COLO668 (cell line): ENCODE measurements at regions not wholly inside any gene's neighbourhood (a gene's known extent, or its start where the extent isn't known, plus 50 kb on each side); places are given as distances from the start of the nearest gene placed in this dataset.
A peak's percentile ranks its signal among the peaks of the same experiment; 100 is the strongest.
"Not testable (repeated sequence)": the region's sequence is repeated elsewhere in the genome, so short reads cannot be mapped to it uniquely, and the experiment has no call there.

Source experiments
- DNase-seq: peaks from one replicate; lab custom pipeline; 2025; ENCODE audit not compliant: unreplicated experiment; lab: John Stamatoyannopoulos, UW

DNA sequence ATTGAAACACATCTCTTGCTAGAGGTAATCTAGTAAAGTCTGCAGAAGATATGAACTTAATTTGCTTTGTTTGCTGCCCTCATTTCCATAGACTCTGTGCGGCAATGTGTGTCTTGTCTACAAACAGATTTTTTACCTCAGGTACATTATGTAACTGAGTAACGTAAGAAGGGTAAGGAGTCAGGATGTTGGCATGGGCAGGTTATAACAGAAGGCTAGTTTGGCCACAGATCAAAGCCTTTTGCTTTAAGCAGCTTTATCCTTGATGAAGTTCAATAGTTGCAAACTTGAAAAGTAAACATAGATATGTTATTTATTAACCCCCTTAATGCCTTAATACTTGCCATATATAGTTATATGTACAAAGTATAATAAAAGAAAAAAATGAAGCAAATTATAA, 391.6 kb upstream of the FKBP1C start:
- no peak for DNase-seq

DNA sequence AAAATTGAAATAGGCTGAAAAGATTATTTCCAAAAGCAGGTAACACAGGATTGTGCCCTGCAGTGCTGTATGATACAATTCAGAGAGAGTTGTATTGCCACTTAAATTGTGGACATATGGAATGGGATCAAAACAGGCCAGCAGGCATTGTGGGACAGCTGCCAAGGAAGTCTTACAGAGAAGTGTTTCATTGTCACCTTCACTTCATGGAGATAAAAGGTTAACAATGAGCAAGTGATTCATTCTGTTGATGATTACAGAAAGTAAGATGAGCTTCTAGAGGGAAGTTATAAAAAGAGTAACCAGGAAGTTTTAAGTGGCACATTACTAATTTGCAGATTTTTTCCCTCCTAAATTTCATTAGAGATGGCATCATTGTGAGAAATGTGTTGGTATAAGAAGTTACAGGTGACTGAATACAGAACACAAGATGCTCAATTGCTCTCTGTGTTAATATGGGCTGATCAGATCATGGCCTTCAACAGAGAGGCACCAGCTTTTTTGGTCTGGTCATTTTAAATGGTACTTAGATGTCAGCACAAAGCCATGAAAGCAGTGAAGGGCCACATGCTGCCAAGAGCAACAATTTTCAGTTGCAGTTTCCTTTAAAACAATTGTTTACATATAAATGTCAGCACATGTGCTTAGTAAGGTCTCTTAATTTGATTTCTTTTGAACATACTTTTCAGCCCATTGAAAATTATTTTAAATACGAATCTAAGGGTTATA, 402.5 kb upstream of the FKBP1C start:
- DNase-seq = peak; percentile 27

DNA sequence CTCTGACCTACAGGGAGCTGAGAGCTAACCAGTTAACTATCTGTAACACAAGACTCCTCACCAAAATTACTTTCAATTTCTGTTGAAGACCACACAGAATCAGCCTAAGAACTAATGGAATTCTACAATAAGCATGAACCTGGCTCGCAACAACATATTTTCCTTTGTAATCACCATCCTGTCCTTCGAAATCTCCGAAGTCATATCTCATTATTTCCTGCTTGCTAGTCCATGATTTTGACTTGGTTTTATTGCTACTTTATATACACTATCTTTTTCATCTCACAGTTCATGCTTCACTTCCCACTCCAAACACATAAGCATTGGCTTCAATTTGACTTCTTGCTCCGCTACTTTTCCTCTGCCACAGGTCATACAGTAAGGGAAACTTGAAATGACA, 405.8 kb upstream of the FKBP1C start:
- DNase-seq = no peak

DNA sequence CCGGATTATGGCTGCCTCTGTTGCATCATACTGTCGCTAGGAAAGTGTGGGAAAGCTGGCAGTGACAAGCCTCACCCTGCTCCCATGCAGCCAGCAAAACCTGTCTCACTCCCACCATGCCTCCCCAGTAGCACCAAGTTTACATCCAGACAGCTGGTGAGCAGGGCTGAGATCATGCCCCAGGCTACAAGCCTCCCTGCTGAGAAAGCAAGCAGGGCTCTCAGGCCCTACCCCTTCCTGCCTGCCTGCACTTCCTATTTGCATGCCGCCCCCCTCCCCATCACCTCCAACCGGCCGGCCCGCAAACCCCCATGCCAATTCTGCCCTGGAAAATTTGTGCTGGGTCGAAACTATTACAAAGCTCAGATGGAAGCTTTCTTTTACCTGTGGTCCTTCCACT, 408.2 kb upstream of the FKBP1C start:
- DNase-seq = peak; percentile 5

DNA sequence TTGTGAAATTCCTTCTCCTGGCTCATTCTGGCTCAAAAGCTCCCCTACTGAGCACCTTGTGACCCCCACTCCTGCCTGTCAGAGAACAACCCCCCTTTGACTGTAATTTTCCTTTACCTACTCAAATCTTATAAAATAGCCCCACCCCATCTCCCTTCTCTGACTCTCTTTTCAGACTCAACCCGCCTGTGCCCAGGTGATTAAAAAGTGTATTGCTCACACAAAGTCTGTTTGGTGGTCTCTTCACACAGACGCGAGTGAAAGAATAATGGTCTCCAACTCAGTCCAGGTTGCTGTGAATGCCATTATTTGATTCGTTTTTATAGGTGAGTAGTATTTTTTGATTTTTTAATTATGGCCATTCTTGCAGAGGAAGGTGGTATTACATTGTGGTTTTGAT, 414.1 kb upstream of the FKBP1C start:
- no peak for DNase-seq

DNA sequence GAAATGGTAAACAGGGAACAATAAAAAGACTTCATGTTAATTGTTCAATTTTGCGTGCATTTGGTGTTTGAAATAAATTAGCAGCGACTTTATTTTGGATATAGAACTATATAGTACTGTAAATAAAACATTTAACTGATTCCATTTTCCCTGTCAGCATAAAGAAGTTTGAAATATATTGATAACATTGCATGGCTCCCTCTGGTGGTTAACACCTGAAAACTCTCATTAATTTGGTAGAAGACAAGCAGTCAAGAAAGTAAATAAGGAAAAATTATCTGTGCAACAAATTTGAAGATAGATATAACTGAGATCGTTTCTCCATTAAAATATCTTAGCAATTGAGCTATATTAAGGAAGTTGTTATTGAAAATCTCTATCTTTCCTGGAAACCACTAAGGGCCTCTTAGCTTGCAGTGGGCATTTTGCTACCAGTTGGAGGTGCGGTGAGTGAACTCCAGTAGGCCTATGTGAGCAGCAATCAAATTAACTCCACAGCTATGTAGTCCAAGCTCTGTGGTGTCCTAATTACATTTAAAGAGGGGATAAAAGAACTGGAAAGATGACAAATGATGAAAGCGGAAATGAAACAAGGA, 435.7 kb upstream of the FKBP1C start:
- DNase-seq = no peak

DNA sequence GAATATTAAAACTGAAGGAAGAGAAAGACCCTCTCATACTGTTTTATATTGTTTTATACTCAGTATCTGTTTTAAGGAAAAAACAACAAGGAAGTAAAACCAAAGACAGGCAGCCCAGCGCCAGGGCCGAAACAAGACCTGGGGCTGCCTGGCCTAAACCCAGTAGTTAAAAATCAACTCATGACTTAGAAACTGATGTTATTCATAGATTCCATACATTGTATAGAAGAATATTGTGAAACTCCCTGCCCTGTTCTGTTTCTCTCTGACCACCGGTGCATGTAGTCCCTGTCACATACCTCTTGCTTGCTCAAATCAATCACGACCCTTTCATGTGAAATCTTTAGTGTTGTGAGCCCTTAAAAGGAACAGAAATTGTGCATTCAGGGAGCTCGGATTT, 445.1 kb upstream of the FKBP1C start:
- DNase-seq = not testable (repeated sequence)

DNA sequence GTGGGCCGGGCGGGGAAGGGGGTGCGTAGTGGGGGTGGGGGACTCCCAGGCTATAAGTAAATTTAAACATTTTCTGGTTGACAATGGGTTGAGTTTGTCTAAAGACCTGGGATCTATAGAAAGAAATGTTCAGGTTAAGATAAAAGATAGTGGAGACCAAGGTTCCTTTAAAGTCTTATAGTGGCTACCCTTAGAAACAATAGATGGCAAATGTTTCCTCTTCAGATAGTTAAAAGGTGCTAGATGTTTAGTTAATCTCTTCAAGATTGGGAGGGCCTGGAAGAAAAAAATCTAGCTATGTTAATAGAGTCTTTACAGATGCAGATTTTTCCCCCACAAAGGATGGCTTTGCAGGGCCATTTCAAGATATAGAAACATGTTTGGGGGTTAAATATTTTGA, 446.4 kb upstream of the FKBP1C start:
- DNase-seq = no peak

DNA sequence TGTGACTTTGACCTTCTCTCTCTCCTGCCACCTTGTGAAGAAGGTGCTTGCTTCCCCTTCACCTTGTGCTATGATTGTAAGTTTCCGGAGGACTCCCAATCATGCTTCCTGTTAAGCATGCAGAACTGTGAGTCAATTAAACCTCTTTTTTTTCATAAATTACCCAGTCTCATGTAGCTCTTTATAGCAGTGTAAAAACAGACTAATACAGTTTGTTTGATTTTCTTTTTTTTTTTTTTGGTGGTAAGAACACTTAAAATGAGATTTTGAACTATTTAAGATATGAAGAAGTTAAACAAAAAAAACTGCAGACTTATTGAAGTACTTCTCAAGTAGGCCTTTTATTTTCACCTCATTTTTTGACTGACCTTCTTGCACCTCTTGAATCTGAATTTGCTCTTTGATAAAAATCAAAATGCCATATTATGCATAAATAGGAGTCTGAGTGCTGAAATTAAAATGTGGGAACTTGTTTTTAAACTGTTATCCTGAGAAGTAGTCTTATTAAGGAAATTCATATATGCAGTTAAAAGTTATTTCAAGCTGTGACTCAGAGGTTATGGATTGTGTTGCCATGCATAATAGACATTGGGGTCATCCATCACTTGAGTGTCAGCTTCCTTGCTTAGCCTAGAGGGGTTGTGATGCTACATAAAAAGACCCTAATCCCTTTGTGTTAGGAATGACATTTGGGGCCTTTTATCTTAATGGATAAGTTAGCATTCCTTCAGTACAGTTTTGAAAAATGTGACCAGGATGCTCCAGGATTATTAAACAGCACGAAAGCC, 447.9 kb upstream of the FKBP1C start:
- no peak for DNase-seq

DNA sequence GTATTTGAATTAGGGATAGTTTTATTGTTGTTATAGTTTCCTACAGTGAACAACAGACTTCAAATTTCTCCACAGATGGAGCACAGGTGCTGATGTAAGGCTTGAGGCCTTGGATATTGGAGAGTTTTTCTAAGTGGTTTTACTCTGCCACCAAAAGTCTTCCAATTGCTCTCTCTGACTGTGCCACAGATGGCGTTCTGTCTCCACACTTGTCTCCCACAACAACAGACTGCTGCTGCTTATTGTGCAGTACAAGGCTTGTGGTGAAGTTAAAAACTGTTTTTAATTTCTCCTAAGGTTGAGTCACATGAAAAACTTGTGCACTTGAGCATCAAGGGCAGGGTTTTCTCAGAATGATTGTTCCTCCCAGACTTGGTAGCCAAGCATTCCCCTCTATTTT, 460.9 kb upstream of the KHDRBS2 start:
- DNase-seq = no peak

DNA sequence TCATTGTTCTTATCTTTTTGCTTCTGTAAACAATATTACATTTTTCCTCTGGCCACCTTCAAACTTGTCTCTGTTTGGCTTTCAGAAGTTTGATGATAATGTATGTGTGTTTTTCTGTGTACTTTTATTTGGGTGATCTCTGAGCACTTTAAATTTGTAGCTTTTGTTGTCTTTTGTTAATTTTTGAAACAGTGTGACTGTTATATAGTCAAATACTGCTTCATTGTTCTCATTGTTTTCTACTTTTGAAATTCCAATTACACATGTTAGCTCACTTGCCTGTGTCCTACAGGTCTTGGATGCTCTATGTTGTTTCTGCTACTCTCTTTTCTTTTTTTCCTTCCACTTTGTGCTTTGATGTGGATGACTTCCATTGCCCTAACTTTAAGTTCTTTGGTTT, 460.1 kb upstream of the KHDRBS2 start:
- DNase-seq = no peak

DNA sequence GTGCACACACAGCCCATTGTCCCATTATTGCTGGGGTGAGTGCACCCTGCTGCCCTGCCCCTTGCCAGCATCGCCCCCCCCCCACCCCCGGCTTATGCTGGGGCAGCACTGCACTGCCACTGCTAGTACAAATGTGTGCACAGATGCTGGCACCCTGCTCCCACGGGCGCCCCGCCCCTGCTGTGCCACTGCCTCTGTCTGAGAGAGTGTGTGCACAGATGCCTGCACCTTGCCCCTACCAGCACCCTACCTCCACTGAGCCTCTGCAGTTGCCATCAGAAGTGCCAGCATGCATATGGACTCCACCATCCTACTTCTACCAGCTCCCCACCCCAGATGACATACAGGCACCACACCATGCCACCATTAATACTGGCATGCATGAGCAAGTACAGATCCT, 454.6 kb upstream of the KHDRBS2 start:
- no peak for DNase-seq

DNA sequence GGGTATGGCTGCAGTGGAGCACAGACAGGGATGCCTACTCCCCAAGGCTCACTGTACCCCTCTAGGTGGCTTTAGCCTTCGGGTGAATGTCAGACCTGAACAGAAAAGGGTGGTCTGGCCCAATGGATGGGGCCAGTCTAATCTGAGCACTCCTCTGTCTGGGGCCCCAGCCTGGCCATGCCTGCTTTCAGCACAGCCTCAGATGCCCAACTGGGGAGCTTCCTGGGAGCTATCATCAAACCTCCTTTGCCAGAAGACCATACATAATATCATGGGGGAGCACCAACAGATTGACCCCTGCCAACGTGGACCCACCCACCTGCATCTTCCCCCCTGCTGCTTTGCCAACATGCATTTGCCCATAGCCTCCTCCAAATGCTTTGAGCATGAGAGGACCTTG, 454.1 kb upstream of the KHDRBS2 start:
- DNase-seq = no peak

DNA sequence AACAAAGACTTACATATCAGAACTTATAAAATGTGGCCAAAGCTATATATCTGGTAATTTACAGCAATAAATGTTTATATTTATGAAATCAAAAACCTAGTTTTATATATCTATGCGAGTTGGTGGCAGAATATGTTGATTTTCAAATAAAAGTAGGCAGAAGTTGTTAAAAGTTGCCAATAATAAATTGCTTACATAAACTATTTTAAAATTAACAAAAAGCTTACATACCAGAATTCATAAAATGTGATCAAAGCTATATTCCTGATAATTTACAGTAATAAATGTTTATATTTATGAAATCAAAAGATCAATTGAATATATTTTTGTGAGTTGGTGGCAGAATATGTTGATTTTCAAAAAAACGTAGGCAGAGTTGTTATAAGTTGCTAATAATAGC, 451.8 kb upstream of the KHDRBS2 start:
- DNase-seq = no peak

DNA sequence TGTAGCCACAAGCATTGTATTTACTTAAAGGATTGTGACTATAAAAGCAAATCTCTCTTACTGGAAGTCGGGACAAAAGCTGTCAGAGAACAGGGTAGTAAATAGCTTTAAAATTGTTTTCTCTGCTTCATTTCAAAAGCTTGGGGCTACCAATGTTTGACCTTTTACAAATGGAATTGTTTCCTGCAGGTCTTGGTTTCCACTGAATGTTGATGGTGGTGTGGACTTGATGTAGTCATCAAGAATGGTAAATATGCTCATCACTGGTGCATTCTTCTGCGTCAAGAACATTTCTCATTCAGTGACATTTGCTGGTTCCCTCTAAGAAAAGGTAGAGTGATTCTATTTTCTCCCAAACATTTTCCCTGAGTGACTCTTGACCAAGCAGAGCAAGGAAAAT, 435.4 kb upstream of the KHDRBS2 start:
- no peak for DNase-seq

DNA sequence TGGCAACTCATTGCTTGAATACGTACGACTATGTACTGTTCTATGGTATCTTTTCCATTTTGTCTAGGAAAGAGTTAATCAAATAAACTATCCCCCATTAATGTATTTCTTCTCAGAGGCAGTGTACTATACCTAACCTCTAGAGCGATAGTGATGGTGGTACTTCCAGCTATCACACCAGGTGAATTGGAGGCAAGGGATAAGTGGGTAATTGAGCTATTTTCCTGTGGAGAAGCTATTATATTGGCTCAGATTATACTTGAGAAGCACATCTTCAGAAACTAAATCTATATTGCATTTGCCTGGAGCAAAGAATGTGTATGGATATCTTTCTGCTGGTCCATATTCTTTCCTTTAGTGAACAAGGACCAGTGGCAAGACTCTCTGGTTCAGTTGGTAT, 430.7 kb upstream of the KHDRBS2 start:
- no peak for DNase-seq

DNA sequence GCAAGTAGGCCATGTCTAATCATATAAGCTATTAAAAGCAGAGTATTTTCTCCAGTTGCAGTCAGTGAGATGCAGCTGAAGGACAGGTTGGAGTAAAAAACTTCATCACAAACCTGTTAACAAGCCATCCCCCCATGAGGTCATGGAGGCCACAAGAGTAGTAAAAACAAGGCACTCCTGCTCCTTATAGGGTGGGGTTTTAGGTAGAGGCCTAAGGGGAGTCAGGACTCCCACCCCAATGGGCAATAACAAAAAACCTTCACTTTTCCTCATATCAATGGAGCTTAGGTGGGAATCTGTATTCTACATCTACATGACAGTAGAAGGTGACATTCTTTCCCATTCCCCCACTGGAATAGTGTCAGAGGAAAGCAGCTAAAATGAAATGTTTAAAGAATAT, 428.1 kb upstream of the KHDRBS2 start:
- DNase-seq = no peak

DNA sequence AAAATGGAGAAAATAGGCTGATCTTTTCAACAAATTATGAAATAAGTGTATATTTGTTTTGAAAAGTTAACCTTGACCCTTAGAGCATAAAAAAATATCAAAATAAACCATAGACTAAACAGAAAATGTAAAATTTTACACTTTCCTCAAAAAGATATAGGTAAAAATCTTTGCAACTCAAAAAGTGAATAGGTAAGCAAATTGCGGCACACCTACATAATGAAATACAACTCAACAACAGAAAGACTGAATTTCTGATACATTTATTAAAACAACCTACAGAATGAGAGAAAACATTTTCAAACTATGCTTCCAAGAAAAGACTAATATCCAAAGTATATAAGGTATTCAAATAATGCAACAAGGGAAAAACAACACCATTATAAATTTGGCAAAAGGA, 425.7 kb upstream of the KHDRBS2 start:
- no peak for DNase-seq

DNA sequence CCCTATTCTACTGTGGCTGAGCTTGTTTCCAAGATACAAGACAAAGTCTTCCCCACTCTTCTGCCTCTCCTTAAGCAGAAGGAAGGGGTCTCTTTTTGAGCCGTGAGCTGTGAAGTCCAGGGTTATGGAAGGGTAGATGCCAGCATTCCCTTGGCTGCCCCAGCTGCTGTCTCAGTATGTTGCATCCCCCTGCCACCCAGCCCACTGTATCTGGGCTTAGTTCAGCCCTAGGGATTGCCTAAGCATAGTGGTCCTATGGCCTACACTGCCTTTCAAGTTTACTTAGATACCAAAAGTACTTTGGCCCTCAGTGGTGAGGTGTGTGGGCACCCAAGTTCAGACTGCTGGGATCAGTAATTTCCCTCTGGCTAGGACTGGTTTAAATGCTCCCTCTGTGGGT, 421.9 kb upstream of the KHDRBS2 start:
- no peak for DNase-seq

DNA sequence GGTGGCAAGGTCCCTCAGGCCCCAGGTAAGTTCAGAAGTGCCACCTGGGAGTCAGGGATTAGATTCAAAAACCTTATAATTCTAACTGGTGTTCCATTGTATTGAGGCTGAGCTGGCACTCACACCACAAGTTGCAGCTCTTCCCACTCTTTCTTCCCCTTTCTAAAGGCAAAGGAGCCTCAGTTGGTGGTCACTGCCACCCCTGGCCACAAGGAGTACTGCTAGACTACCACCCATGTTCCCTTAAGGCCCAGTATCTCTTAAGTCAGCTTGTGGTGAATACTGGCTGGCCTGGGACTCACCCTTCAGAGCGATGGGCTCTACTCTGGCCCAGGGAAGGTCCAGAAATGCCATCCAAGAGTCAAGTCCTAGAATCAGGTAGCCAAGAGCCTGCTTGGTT, 421.1 kb upstream of the KHDRBS2 start:
- no peak for DNase-seq

DNA sequence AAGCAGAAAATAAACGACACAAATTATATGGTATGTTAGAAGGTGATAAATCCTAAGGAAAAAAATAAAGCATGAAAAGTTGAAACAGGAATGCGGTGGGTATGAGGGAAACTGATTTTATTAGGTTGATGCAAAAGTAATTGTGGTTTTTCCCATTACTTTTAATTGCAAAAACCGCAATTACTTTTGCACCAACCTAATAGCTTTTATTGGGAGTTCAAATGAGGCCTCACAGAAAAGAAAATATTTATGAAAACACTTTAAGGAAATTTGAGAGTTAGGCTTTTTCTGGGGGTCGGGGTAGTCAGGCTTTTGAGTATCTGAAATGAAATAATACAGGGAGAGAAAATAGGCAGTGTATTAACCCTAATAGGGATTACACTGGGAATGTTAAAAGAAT, 397.0 kb upstream of the KHDRBS2 start:
- DNase-seq = no peak

DNA sequence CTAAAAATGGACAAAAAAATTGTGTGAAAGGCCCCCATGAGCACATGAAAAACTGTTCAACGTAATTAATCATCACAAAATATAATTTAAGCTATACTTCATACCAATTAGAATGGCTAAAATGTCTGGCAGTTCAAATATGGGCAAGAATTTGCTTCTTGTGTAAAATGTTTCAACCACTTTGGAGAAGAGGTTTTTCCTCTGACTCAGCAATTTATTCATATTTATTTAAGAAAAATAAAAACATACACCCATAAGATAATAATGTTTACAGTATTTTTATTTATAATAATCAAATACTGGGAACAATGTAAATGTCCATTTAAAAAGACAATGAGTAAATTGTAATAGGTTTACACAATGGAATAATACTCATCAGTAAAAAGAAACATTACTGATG, 395.1 kb upstream of the KHDRBS2 start:
- DNase-seq = no peak
